HepG2 (cell line): ENCODE measurements at regions not wholly inside any gene's neighbourhood (a gene's known extent, or its start where the extent isn't known, plus 50 kb on each side); places are given as distances from the start of the nearest gene placed in this dataset.

Experiments
- RXRA ChIP-seq: sonication (generic); formaldehyde crosslinking; IDR thresholded peaks from 2 replicates; pipeline ENCODE4 v1.5.1; 2020; ENCODE audit warnings: missing genetic modification reagents
- SP5 ChIP-seq: IDR thresholded peaks from 2 replicates; pipeline ENCODE4 v1.6.1; 2016; ENCODE audit warnings: low read depth, borderline replicate concordance
- SUZ12 ChIP-seq: fragments of 150-350 bp; IDR thresholded peaks from 2 replicates; pipeline ENCODE4 v1.6.1; 2014; ENCODE audit warnings: low read depth, low read length
- ZNF136 ChIP-seq: sonication (generic); formaldehyde crosslinking; IDR thresholded peaks from 2 replicates; pipeline ENCODE4 v1.8.1; 2022; ENCODE audit warnings: low read depth, mild to moderate bottlenecking, moderate library complexity, missing genetic modification reagents
- TF ChIP-seq, protein P1 (sequence below): sonication (generic); formaldehyde crosslinking; IDR thresholded peaks from 2 replicates; pipeline ENCODE4 v1.5.1; 2020; ENCODE audit warnings: missing genetic modification reagents, mild to moderate bottlenecking, borderline replicate concordance

GRCh38 chr1:38656726-38657125 lies 202.8 kb downstream of the RRAGC start:
- TF ChIP-seq ZNF136 (CRISPR knock-in tag) (no peak), SP5 (no peak), SUZ12 (no peak), RXRA (CRISPR knock-in tag) (no peak)
- TF ChIP-seq, protein P1, sequence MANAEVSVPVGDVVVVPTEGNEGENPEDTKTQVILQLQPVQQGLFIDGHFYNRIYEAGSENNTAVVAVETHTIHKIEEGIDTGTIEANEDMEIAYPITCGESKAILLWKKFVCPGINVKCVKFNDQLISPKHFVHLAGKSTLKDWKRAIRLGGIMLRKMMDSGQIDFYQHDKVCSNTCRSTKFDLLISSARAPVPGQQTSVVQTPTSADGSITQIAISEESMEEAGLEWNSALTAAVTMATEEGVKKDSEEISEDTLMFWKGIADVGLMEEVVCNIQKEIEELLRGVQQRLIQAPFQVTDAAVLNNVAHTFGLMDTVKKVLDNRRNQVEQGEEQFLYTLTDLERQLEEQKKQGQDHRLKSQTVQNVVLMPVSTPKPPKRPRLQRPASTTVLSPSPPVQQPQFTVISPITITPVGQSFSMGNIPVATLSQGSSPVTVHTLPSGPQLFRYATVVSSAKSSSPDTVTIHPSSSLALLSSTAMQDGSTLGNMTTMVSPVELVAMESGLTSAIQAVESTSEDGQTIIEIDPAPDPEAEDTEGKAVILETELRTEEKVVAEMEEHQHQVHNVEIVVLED (CRISPR knock-in tag): no peak
